ENCODE measurements at regions not wholly inside any gene's neighbourhood (a gene's known extent, or its start where the extent isn't known, plus 50 kb on each side); places are given as distances from the start of the nearest gene placed in this dataset.

- no peak for DNase-seq
Measured at GRCh38 chr2:198390670-198391069, 586.3 kb downstream of the PLCL1 start.

GRCh38 chr2:198387677-198388076 is 583.3 kb downstream of the PLCL1 start:
- no peak for DNase-seq

- DNase-seq: peak; percentile 17
Measured at GRCh38 chr2:198385856-198386255, 581.5 kb downstream of the PLCL1 start.

GRCh38 chr2:198385326-198385725 is 580.9 kb downstream of the PLCL1 start:
- no peak for DNase-seq

GRCh38 chr2:198383392-198383791 is 579.0 kb downstream of the PLCL1 start:
- DNase-seq: peak; percentile 13

GRCh38 chr2:198382811-198383210 is 578.4 kb downstream of the PLCL1 start:
- no peak for DNase-seq

- no peak for DNase-seq
Measured at GRCh38 chr2:198376677-198377076, 572.3 kb downstream of the PLCL1 start.

GRCh38 chr2:198375083-198375410 is 570.7 kb downstream of the PLCL1 start:
- no peak for DNase-seq

GRCh38 chr2:198374375-198375082 is 570.1 kb downstream of the PLCL1 start:
- peak; percentile 85 for DNase-seq

GRCh38 chr2:198371921-198372543 is 567.6 kb downstream of the PLCL1 start:
- peak; percentile 92 for DNase-seq

GRCh38 chr2:198371329-198371728 is 566.9 kb downstream of the PLCL1 start:
- DNase-seq: peak; percentile 36

- DNase-seq: no peak
Measured at GRCh38 chr2:198368089-198368488, 563.7 kb downstream of the PLCL1 start.

GRCh38 chr2:198362740-198363139 is 558.3 kb downstream of the PLCL1 start:
- no peak for DNase-seq

GRCh38 chr2:198359308-198359707 is 554.9 kb downstream of the PLCL1 start:
- DNase-seq: no peak

GRCh38 chr2:198356157-198356556 is 551.8 kb downstream of the PLCL1 start:
- no peak for DNase-seq

- DNase-seq: no peak
Measured at GRCh38 chr2:198351647-198352046, 547.3 kb downstream of the PLCL1 start.

- DNase-seq: no peak
Measured at GRCh38 chr2:198347946-198348345, 543.6 kb downstream of the PLCL1 start.

GRCh38 chr2:198347349-198347748 is 543.0 kb downstream of the PLCL1 start:
- DNase-seq: peak; percentile 25

GRCh38 chr2:198343471-198343870 is 539.1 kb downstream of the PLCL1 start:
- DNase-seq: no peak

- DNase-seq: no peak
Measured at GRCh38 chr2:198340846-198341245, 536.5 kb downstream of the PLCL1 start.

- DNase-seq: no peak
Measured at GRCh38 chr2:198339116-198339515, 534.7 kb downstream of the PLCL1 start.

GRCh38 chr2:198337368-198337767 is 533.0 kb downstream of the PLCL1 start:
- no peak for DNase-seq

GRCh38 chr2:198328454-198328853 is 524.1 kb downstream of the PLCL1 start:
- no peak for DNase-seq

GRCh38 chr2:198327526-198327925 is 523.1 kb downstream of the PLCL1 start:
- no peak for DNase-seq

GRCh38 chr2:198326431-198326830 is 522.0 kb downstream of the PLCL1 start:
- DNase-seq: peak; percentile 42
